ENCODE measurements at regions not wholly inside any gene's neighbourhood (a gene's known extent, or its start where the extent isn't known, plus 50 kb on each side); places are given as distances from the start of the nearest gene placed in this dataset.

DNA sequence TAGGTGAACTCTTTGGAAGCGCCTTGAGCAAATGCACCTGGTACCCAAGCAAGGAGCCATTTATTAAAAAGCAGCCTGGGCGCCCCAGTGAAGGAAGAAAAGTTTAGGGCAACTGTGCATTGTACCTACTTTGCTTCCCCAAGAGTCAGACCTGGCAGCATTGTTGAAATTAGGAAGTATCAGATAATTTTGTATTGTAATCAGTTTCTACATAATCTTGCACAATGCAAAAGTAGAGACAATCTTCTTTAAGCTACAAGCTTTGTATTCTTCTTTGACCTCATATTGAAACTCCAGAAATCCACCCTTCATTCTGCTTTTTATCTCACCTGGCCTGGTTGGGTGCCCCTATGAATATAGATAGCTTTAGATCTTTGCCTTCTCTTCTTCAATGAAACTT, 490.8 kb downstream of the RASEF start:
- TF ChIP-seq, protein P1, sequence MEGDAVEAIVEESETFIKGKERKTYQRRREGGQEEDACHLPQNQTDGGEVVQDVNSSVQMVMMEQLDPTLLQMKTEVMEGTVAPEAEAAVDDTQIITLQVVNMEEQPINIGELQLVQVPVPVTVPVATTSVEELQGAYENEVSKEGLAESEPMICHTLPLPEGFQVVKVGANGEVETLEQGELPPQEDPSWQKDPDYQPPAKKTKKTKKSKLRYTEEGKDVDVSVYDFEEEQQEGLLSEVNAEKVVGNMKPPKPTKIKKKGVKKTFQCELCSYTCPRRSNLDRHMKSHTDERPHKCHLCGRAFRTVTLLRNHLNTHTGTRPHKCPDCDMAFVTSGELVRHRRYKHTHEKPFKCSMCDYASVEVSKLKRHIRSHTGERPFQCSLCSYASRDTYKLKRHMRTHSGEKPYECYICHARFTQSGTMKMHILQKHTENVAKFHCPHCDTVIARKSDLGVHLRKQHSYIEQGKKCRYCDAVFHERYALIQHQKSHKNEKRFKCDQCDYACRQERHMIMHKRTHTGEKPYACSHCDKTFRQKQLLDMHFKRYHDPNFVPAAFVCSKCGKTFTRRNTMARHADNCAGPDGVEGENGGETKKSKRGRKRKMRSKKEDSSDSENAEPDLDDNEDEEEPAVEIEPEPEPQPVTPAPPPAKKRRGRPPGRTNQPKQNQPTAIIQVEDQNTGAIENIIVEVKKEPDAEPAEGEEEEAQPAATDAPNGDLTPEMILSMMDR (IDR thresholded peaks at IDR 0.05; ENCODE audit: insufficient read depth, low read depth, low read length) = no peak

DNA sequence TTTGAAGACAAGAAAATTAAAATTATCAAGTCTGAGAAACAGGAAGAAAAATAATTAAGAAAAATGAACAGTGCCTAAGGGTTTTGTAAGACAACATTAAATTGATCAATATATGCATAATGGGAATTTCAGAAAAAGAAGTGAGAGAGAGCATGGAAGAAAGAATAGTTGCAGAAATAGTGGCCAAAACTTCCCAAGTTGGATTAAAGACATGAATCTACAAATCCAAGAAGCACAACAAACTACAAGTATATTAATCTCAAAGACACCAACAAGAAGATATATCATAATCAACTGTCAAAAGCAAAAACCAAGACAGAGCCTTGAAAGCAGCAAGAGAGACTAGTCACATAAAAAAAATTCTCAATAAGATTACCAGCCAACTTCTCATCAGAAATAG, 488.0 kb downstream of the RASEF start:
- TF ChIP-seq, protein P1 (IDR thresholded peaks at IDR 0.05; ENCODE audit: insufficient read depth, low read depth, low read length) = no peak
- DNase-seq (ENCODE audit: low read depth) = no peak

More for the DNA sequence above, 490.8 kb downstream of the RASEF start:
- H3K4me3 ChIP-seq (ENCODE audit: low read depth, low read length) = no peak overlapping the region
- DNase-seq (ENCODE audit: low read depth) = no peak

DNA sequence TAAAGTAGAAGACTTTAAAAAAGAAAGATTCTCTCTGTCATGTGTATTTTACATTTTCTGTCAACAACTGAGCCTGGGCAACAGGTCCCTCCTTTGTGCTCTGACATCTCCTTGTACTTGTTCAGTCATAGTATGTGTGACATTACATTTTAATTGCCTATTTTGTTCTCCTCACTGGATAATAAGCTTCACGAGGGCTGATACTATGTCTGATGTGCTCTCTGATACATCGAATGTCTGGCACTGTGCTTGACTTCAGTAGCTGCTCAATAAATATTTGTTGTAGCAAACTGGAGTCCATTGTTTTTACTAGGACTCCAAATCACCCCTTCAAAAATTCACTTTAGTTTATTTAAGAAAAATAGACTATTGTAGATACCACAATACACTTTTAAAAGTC, 482.0 kb downstream of the RASEF start:
- DNase-seq (ENCODE audit: low read depth) = no peak
- TF ChIP-seq, protein P1 (IDR thresholded peaks at IDR 0.05; ENCODE audit: insufficient read depth, low read depth, low read length) = no peak
- H3K4me3 ChIP-seq (ENCODE audit: low read depth, low read length) = no peak overlapping the region

More for the DNA sequence above, 488.0 kb downstream of the RASEF start:
- H3K4me3 ChIP-seq (ENCODE audit: low read depth, low read length) = no peak overlapping the region

DNA sequence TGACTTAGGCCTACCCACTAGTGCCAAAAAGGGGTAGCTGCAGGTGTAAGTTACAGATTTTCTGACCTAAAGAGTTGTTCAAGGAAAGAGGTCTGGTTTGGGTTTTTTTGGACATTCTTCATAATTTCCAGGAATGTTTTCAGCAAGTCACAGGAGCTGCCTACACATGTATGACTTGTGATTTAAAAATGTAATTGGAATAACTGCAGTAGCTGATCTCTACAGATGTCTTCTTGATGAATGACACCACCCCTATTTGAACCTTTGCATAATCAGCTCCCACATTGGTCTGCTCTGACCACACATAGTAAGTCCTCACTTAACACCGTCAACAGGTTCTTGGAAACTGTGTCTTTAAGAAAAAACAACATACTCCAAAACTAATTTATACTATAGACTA, 481.4 kb downstream of the RASEF start:
- no peak overlapping the region for H3K4me3 ChIP-seq (ENCODE audit: low read depth, low read length)
- TF ChIP-seq, protein P1 (IDR thresholded peaks at IDR 0.05; ENCODE audit: insufficient read depth, low read depth, low read length) = no peak
- no peak for DNase-seq (ENCODE audit: low read depth)

DNA sequence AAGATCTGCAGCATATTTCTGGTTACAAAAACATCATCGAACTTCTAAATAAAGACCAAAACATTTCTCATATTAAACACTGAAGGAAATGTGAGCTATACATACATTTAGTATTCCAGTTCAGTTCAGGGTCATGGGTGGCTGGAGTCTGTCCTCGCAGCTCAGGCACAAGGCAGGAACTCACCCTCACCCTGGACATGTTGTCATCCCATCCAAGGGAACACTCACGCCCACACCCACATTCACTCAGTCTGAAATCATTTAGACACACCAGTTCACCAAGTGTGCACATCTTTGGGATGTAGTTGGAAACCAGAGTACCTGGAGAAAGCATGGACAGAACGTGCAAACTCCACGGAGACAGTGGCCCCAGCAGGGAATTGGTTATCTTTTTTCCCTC, 481.0 kb downstream of the RASEF start:
- TF ChIP-seq, protein P1 (IDR thresholded peaks at IDR 0.05; ENCODE audit: insufficient read depth, low read depth, low read length) = no peak
- no peak for DNase-seq (ENCODE audit: low read depth)
- H3K4me3 ChIP-seq (ENCODE audit: low read depth, low read length) = no peak overlapping the region

DNA sequence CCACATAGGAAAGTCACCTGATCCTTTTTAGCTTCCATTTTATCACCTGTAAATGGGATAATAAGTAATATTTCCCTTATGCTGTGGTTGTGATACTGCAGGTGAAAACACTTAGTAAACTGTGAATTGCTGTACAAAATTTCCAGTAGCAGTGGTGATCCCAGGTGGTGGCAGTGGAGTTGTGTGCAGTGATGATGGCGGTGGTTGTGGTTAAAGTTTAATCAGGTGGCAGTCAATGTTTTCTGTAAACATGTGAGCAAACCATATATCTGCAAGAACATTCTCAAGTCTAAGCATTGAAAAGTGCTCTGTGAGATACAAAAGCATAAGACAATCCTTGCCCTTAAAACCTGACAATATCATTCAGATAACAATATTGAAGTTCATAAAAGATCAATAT, 480.2 kb downstream of the RASEF start:
- DNase-seq (ENCODE audit: low read depth) = no peak
- H3K4me3 ChIP-seq (ENCODE audit: low read depth, low read length) = no peak overlapping the region
- TF ChIP-seq, protein P1 (IDR thresholded peaks at IDR 0.05; ENCODE audit: insufficient read depth, low read depth, low read length) = no peak

DNA sequence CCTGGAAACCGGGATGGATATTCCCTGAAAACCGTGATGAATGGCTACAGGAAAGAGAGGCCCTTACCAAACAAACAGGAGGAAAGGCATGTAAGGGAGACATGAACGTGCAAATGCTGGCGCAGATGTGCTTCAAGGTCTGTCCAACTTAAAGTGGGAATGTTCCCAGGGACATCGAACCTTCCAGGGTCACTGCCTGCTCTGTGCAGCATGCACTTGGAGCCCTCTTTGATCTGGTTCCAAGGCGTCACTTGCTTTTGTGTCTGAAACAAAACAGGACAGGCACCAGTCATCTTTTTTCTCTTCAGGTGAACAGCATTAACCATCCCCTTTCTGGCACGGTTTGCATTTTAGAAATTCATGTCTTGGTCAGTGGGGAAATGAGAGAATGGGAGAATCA, 479.4 kb downstream of the RASEF start:
- no peak overlapping the region for H3K4me3 ChIP-seq (ENCODE audit: low read depth, low read length)
- TF ChIP-seq, protein P1 (IDR thresholded peaks at IDR 0.05; ENCODE audit: insufficient read depth, low read depth, low read length) = no peak
- DNase-seq (ENCODE audit: low read depth) = no peak

Measured in fibroblast of villous mesenchyme (primary cell).